GM21619 (cell line): ENCODE measurements at regions not wholly inside any gene's neighbourhood (a gene's known extent, or its start where the extent isn't known, plus 50 kb on each side); places are given as distances from the start of the nearest gene placed in this dataset.

ENCODE experiments used
- ATAC-seq: cut with Tn5 transposase; IDR thresholded peaks from one replicate; pipeline ENCODE4 v1.9.1; 2021; ENCODE audit not compliant: unreplicated experiment

- ATAC-seq = no peak
Observed at GRCh38 chr5:3883040-3883439, 287.4 kb downstream of the IRX1 start.

- ATAC-seq = no peak
Observed at GRCh38 chr5:3886524-3887451, 291.2 kb downstream of the IRX1 start.

GRCh38 chr5:3888310-3888709 lies 292.7 kb downstream of the IRX1 start:
- no peak for ATAC-seq

GRCh38 chr5:3889412-3890142 lies 293.9 kb downstream of the IRX1 start:
- no peak for ATAC-seq

GRCh38 chr5:3891113-3891512 lies 295.5 kb downstream of the IRX1 start:
- no peak for ATAC-seq

- ATAC-seq = no peak
Observed at GRCh38 chr5:3893527-3893926, 297.9 kb downstream of the IRX1 start.

- ATAC-seq = no peak
Observed at GRCh38 chr5:3893975-3894374, 298.3 kb downstream of the IRX1 start.

- no peak for ATAC-seq
Observed at GRCh38 chr5:3896098-3896497, 300.5 kb downstream of the IRX1 start.

GRCh38 chr5:3899093-3899492 lies 303.5 kb downstream of the IRX1 start:
- no peak for ATAC-seq

GRCh38 chr5:3904584-3904983 lies 309.0 kb downstream of the IRX1 start:
- no peak for ATAC-seq

- ATAC-seq = no peak
Observed at GRCh38 chr5:3905031-3905430, 309.4 kb downstream of the IRX1 start.

- ATAC-seq = no peak
Observed at GRCh38 chr5:3905521-3905920, 309.9 kb downstream of the IRX1 start.

- ATAC-seq = no peak
Observed at GRCh38 chr5:3911111-3911510, 315.5 kb downstream of the IRX1 start.

GRCh38 chr5:3911773-3912172 lies 316.1 kb downstream of the IRX1 start:
- ATAC-seq = no peak

- no peak for ATAC-seq
Observed at GRCh38 chr5:3912790-3913189, 317.2 kb downstream of the IRX1 start.

GRCh38 chr5:3913279-3913678 lies 317.6 kb downstream of the IRX1 start:
- no peak for ATAC-seq

- ATAC-seq = no peak
Observed at GRCh38 chr5:3925022-3925421, 329.4 kb downstream of the IRX1 start.

- ATAC-seq = no peak
Observed at GRCh38 chr5:3925935-3926334, 330.3 kb downstream of the IRX1 start.

GRCh38 chr5:3929799-3930198 lies 334.2 kb downstream of the IRX1 start:
- no peak for ATAC-seq

GRCh38 chr5:3931976-3932375 lies 336.3 kb downstream of the IRX1 start:
- ATAC-seq = no peak

- ATAC-seq = no peak
Observed at GRCh38 chr5:3933536-3933935, 337.9 kb downstream of the IRX1 start.

GRCh38 chr5:3933966-3934365 lies 338.3 kb downstream of the IRX1 start:
- ATAC-seq = no peak
